Parathyroid adenoma (tissue), 2 donors: ENCODE measurements at regions not wholly inside any gene's neighbourhood (a gene's known extent, or its start where the extent isn't known, plus 50 kb on each side); places are given as distances from the start of the nearest gene placed in this dataset.

Experiments used
- H2AFZ ChIP-seq: fragments of 300-600 bp; sonication (generic); one replicate; pipeline ENCODE4 v1.7.0; 2017; ENCODE audit warnings: antibody characterized with exemption, mild to moderate bottlenecking
- H3K27ac ChIP-seq: fragments of 300-600 bp; sonication (generic); one replicate; pipeline ENCODE4 v1.7.0; 2017
- H3K27me3 ChIP-seq: fragments of 300-600 bp; sonication (generic); one replicate; pipeline ENCODE4 v1.7.0; 2017; ENCODE audit warnings: low read length; ENCODE audit not compliant: control insufficient read depth, insufficient read depth
- H3K36me3 ChIP-seq: fragments of 300-600 bp; sonication (generic); one replicate; pipeline ENCODE4 v1.7.0; 2017; ENCODE audit warnings: low read length; ENCODE audit not compliant: control insufficient read depth, insufficient read depth
- H3K4me1 ChIP-seq: fragments of 300-600 bp; sonication (generic); one replicate; pipeline ENCODE4 v1.7.0; 2017; ENCODE audit warnings: control low read depth
- H3K4me2 ChIP-seq: fragments of 300-600 bp; sonication (generic); one replicate; pipeline ENCODE4 v1.7.0; 2017; ENCODE audit warnings: low read length
- H3K4me3 ChIP-seq: fragments of 300-600 bp; sonication (generic); one replicate; pipeline ENCODE4 v1.7.0; 2017; ENCODE audit warnings: low read depth, low read length
- H3K79me2 ChIP-seq: fragments of 300-600 bp; sonication (generic); one replicate; pipeline ENCODE4 v1.7.0; 2017; ENCODE audit warnings: control low read depth
- H3K9ac ChIP-seq: fragments of 300-600 bp; sonication (generic); one replicate; pipeline ENCODE4 v1.7.0; 2017; ENCODE audit warnings: mild to moderate bottlenecking
- H3K9me3 ChIP-seq: fragments of 300-600 bp; sonication (generic); one replicate; pipeline ENCODE4 v1.7.0; 2017; ENCODE audit warnings: low read length; ENCODE audit not compliant: control insufficient read depth
- TF ChIP-seq, protein P1 (sequence below): fragments of 300-600 bp; sonication (generic); IDR thresholded peaks from one replicate; pipeline ENCODE4 v1.7.0; 2017; ENCODE audit warnings: antibody characterized with exemption, mild to moderate bottlenecking
- donor health status: primary hyperparathyroidism.

DNA sequence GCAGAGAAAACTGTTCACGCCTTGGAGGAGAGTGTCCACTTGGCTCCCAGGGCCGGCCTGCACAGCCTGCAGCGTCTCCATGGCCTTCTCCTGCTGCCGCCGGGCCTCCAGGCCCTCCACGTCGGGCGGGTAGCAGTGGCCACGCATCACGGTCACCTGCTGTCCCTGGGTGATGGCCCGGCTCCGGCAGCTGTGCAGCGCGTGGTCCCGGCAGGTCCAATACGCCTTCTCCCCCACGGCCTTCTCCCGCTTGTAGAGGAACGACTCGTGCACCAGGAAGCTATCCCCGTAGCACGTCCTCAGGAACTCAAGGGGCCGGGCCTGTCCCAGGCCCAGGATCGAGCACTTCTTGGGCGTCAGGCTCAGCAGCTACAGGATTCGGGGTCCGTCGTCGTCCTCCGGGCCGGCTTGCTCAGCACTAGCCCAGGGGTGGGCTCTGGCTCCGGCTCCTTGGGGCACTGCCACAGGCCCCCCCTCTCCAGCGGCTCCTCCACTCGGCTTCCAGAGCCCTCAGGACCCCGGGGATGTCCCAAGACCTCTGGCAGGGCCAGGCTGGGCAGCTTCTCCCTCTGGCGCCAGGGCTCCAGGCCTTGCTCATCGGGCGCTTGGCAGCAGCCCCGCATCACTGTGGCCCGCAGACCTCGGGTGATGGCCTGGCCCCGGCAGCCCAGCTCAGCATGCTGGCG lies 83.6 kb upstream of the FXR1 start:
- H3K9ac ChIP-seq = no peak overlapping the region
- H3K4me1 ChIP-seq = no peaks in the 10 kb centered on the region
- H3K79me2 ChIP-seq = no peaks in the 10 kb centered on the region
- H3K36me3 ChIP-seq = no peaks in the 10 kb centered on the region
- no peak overlapping the region for H3K27ac ChIP-seq
- no peak overlapping the region for H2AFZ ChIP-seq
- H3K4me3 ChIP-seq = no peak overlapping the region
- H3K4me2 ChIP-seq = no peak overlapping the region
- H3K9me3 ChIP-seq = no peaks in the 10 kb centered on the region
- no peaks in the 10 kb centered on the region for H3K27me3 ChIP-seq
- TF ChIP-seq, protein P1, sequence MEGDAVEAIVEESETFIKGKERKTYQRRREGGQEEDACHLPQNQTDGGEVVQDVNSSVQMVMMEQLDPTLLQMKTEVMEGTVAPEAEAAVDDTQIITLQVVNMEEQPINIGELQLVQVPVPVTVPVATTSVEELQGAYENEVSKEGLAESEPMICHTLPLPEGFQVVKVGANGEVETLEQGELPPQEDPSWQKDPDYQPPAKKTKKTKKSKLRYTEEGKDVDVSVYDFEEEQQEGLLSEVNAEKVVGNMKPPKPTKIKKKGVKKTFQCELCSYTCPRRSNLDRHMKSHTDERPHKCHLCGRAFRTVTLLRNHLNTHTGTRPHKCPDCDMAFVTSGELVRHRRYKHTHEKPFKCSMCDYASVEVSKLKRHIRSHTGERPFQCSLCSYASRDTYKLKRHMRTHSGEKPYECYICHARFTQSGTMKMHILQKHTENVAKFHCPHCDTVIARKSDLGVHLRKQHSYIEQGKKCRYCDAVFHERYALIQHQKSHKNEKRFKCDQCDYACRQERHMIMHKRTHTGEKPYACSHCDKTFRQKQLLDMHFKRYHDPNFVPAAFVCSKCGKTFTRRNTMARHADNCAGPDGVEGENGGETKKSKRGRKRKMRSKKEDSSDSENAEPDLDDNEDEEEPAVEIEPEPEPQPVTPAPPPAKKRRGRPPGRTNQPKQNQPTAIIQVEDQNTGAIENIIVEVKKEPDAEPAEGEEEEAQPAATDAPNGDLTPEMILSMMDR = no peak

DNA sequence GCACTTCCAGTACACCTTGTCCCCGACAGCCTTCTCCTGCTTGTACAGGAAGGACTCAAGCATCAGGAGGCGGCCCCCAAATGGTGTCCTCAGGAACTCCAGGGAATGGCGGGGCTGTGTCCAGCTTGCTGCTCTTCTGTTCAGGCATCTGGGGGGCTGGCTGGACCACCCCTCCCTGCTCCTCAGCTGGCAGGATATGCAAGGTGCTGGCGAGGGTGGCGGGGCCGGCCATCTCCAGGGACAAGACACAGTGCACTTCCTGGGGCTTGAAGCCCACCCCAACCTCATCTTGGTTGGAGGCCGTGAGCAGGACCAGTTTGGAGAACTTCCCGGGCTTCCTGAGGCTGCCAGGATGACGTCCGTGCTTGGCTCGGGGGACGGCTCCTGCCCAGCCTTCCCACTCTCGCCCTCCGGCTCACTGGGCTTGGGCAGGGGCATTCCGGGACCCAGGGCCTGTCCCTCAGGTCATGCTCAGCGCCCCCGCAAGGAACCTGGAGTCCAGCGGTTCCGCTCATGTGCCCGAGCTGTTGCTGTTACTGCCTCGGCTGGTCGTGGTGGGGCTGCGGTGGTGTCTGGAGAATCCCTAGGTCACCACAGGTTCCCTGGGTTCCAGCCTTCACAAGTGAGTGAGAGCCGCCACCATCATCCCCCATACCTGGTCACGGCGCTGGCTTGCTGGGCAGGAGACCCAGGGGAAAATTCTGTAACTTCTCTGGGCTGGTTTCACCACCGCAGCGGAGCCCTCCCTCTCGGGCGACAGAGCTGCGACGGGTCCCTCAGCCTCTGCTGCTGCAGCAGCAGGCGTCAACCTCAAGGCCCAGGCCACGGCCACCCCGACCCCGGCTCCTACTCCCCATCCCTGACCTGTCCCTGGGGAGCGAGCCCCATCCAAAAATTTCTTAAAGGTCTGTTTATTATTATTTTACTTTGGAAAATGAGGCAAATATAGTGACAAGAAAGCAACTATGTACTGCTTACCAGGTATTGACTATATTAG lies 82.8 kb upstream of the FXR1 start:
- no peak overlapping the region for H3K4me2 ChIP-seq
- H3K4me3 ChIP-seq = no peak overlapping the region
- no peaks in the 10 kb centered on the region for H3K9me3 ChIP-seq

DNA sequence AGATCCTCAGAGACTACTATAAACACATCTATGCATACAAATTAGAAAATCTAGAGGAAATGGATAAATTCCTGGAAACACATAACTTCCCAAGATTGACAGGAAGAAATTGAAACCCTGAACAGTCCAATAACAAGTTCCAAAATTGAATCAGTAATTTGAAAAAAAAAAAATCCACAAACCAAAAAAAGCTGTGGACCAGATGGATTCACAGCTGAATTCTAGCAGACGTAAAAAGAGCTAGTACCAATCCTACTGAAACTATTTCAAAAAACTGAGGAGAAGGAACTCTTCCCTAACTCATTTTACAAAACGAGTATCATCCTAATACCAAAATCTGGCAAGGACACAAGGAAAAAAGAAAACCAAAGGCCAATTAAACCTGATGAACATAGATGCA lies 77.0 kb upstream of the FXR1 start:
- Histone ChIP-seq H3K79me2 (no peaks in the 10 kb centered on the region), H3K9ac (no peak overlapping the region), H3K27me3 (no peaks in the 10 kb centered on the region), H3K4me1 (no peaks in the 10 kb centered on the region), H3K27ac (no peak overlapping the region), H3K4me3 (no peak overlapping the region), H3K9me3 (no peaks in the 10 kb centered on the region), H2AFZ (no peak overlapping the region), H3K4me2 (no peak overlapping the region), H3K36me3 (no peaks in the 10 kb centered on the region)
- TF ChIP-seq, protein P1 = no peak

More for the DNA sequence above, 82.8 kb upstream of the FXR1 start:
- TF ChIP-seq, protein P1 = no peak
- no peaks in the 10 kb centered on the region for H3K36me3 ChIP-seq
- H3K4me1 ChIP-seq = no peaks in the 10 kb centered on the region
- no peak overlapping the region for H3K27ac ChIP-seq
- no peak overlapping the region for H2AFZ ChIP-seq
- no peak overlapping the region for H3K9ac ChIP-seq
- H3K27me3 ChIP-seq = no peaks in the 10 kb centered on the region
- no peaks in the 10 kb centered on the region for H3K79me2 ChIP-seq

DNA sequence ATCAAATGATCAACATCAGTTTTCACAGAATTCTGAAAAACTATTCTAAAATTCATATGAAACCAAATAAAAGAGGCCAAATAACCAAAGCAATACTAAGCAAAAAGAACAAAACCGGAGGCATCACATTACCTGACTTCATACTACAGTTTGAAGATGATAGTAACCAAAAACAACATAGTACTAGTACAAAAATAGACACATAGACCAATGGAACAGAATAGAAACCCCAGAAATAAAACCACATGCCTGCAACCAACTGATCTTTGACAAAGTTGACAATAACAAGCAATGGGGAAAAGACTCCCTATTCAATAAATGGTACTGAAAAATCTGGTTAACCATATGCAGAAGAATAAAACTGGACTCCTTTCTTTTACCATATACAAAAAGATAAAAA lies 75.7 kb upstream of the FXR1 start:
- H3K4me2 ChIP-seq = no peak overlapping the region
- no peak overlapping the region for H2AFZ ChIP-seq
- H3K27me3 ChIP-seq = no peaks in the 10 kb centered on the region
- H3K79me2 ChIP-seq = no peaks in the 10 kb centered on the region
- TF ChIP-seq, protein P1 = no peak
- H3K27ac ChIP-seq = no peak overlapping the region
- no peaks in the 10 kb centered on the region for H3K36me3 ChIP-seq
- no peak overlapping the region for H3K4me3 ChIP-seq
- H3K9ac ChIP-seq = no peak overlapping the region
- H3K4me1 ChIP-seq = no peaks in the 10 kb centered on the region
- no peaks in the 10 kb centered on the region for H3K9me3 ChIP-seq
